CD4-positive, alpha-beta T cell treated with Interleukin-15 for 1 hour (primary cell): ENCODE measurements at regions not wholly inside any gene's neighbourhood (a gene's known extent, or its start where the extent isn't known, plus 50 kb on each side); places are given as distances from the start of the nearest gene placed in this dataset.
"Not testable (repeated sequence)": the region's sequence is repeated elsewhere in the genome, so short reads cannot be mapped to it uniquely, and the experiment has no call there.

Experiments used
- DNase-seq: peaks from one replicate; pipeline ENCODE4 v3.0.0-alpha.2; 2020

- no peak for DNase-seq
These were observed 288.9 kb upstream of the ZNF337 start for GRCh38 chr20:25985597-25985996.

GRCh38 chr20:25984933-25985332 lies 288.3 kb upstream of the ZNF337 start:
- no peak for DNase-seq

DNA sequence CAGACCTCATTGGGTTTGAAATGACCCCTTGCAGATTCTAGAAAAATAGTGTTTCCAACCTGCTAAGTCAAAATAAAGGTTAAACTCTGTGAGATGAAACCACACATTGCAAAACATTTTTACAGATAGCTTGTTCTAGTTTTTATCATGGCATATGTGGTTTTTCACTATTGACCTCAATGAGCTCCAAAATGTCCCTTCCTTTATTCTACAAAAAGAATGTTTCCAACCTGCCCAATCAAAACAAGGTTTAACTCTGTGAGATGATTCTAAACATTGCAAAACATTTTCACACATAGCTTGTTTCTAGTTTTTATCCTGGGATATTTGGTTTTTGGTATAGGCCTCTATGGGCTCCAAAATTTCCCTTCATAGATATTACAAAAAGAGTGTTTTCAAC lies 286.0 kb upstream of the ZNF337 start:
- not testable (repeated sequence) for DNase-seq

DNA sequence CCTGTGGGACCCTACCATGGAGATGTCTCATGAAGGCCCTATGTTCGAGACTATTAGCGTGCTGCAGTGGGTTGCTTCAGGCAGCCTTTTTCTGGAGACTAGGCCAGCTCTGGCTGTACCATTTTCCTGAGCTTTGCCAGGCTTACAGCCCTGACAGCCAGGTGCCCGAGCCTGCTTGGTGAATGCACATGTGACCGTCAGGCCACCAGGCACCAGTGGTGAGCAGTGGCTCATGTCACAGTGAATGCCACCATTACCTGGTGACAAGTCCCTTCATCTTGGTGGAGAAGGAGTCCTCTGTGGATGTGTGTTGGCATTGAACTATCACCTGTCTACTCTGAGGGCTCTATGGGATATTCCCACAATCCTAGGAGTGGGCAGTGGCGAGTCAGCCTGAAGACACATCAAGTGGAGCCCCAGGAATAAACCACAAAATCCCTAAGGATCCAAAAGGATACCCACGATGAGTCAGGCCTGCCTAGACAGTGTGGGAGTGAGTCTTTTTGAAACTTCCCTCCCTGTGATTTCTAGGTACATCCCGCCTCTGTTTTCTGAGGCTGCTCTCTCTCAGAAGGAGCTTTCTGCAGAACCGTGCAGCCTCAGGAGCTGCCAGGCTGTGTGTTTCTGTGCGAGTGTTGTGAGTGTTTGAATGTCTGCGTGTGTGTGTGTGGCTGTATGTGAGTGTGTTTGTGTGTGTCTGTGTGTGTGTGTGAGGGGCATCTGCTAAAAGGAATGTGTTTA lies 282.0 kb upstream of the ZNF337 start:
- not testable (repeated sequence) for DNase-seq

DNA sequence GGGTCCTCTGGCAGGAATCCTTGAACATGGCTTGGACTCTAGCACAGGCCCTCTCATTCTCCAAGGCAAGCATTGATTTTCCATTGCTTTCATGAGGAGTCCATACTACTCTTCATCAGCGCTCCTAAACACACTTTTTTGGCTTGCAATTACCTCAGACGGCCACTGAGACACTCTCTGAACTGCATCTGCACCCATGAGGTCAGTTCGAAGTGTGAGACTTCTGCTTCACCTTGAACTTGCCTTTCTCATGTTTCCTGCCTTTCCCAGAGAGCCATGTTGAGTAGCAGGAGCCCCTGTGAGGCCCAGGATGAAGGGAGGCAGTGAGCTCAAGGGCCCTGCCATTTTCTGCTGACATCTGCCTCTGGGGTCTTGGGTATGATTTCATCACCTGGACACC lies 279.2 kb upstream of the ZNF337 start:
- not testable (repeated sequence) for DNase-seq

GRCh38 chr20:25965203-25965602 lies 268.6 kb upstream of the ZNF337 start:
- not testable (repeated sequence) for DNase-seq

GRCh38 chr20:25953876-25954275 lies 257.2 kb upstream of the ZNF337 start:
- not testable (repeated sequence) for DNase-seq

GRCh38 chr20:25935230-25935629 lies 238.6 kb upstream of the ZNF337 start:
- not testable (repeated sequence) for DNase-seq

- not testable (repeated sequence) for DNase-seq
These were observed 236.2 kb upstream of the ZNF337 start for GRCh38 chr20:25932806-25933205.

DNA sequence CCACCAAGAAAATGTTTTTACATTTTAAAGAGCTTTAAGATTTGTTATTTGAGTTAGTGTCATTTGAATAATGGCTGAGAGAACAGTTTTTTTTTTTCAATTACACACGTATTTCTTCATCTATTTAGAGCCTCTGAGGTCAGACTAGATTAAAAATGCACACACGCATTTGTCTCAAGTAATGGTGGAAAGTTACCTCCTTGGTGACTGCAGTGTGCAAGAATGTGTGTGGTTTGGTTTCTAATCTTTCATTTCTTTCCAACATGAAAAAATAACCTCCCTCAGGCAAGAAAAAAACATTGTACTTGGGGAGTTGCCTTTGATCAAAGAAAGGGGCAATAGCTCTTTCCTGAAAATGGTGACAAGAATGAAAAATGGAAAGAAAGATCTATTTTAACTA lies 235.5 kb upstream of the ZNF337 start:
- DNase-seq: not testable (repeated sequence)

- not testable (repeated sequence) for DNase-seq
These were observed 205.7 kb upstream of the ZNF337 start for GRCh38 chr20:25902321-25902720.

DNA sequence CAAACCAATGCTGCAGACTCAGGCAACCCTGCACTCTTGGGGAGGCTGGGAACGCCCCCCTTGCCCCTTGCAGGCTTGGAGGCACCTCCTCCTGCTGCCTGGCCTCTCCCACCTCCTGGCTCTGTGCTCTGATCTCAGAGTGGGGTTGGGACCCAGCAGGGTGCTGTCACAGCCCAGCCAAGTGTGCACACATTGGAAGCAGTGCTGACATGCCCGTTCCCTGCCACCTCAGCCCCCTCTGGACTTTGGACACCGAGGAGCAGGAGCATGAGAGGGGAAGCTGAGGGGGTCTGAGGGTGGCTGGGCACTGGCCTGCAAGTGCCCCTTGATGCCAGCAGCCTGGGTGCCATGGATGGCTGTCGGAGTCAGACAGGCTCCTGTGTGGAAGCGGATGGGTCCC lies 202.0 kb upstream of the ZNF337 start:
- DNase-seq: not testable (repeated sequence)

GRCh38 chr20:25879096-25879495 lies 182.4 kb upstream of the ZNF337 start:
- not testable (repeated sequence) for DNase-seq

DNA sequence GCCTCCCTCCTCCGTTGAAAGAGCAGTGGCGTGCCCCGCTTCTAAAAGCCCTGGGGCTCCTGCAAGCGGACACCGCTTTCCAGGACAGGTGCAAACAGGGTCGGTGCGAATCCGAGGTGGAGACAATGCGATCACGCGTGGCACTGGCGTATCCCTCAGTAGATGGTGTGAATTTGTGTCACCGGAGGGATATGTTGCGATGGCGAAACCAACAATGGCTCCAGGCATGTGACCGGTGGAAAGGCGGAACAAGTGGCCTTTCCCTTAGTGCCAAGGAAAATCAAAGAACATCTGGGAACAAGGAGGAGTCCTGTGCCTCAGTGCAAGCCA lies 172.0 kb upstream of the ZNF337 start:
- not testable (repeated sequence) for DNase-seq

- DNase-seq: peak; percentile 71
These were observed 171.4 kb upstream of the ZNF337 start for GRCh38 chr20:25867776-25868649.

DNA sequence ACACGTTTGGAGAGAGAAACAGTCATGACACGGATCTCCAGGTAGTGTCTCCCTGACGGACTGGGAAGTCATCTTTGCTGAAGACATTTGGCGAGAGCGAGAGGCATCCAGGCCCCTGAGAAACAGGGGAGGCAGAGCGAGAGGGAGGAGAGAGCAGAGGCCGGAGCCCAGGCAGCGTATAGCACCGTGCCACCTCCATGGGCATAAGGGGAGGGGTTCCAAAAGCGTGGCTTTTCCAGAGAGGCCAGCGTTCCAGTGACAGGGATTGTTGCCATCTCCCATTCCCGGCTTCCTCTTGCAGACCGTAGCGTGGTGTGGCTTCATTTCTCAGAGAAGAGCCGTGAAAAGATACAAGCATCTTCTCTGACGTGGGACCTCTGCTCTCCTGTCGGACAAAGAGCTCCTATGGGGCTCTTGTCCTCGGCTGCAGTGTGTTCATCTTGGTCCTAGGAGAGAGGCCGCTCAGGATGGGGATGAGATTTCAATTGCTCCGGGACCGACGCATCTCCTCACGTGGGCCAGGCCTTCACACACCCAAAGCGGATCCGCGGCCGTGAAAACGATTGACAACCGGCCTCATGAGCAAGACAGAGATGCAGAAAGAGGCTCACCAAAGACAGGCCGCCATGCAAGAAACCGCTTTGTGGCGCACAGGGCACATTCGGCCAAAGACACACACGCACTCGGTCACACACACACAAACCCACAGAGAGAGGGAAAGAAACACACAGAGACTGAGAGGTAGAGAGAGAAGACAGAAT lies 170.5 kb upstream of the ZNF337 start:
- not testable (repeated sequence) for DNase-seq

- DNase-seq: peak; percentile 75
These were observed 169.3 kb upstream of the ZNF337 start for GRCh38 chr20:25865715-25866656.

DNA sequence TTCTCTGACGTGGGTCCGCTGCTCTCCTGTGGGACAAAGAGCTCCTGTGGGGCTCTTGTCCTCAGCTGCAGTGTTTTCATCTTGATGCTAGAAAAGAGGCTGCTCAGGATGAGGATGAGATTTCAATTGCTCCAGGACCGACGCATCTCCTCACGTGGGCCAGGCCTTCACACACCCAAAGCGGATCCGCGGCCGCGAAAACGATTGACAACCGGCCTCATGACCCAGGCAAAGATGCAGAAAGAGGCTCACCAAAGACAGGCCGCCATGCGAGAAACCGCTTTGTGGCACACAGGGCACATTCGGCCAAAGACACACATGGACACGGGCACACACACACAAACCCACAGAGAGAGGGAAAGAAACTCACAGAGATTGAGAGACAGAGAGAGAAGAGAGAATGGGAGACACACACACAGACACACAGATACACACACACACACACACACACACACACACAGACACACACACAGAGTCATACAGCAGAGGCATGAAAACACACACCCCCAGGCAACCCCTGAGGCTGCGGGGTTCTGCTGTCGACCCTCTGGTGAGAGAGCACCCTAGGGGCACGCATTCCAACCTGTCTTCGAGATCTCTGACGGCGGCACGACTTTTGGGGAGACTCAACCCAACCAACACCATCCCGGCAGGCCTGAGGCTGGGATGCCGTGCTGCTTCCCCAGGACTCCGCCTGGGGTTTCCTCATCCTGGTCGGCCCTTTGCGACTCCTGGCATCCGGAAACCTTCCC lies 168.5 kb upstream of the ZNF337 start:
- DNase-seq: not testable (repeated sequence)

GRCh38 chr20:25864326-25864962 lies 167.8 kb upstream of the ZNF337 start:
- no peak for DNase-seq

DNA sequence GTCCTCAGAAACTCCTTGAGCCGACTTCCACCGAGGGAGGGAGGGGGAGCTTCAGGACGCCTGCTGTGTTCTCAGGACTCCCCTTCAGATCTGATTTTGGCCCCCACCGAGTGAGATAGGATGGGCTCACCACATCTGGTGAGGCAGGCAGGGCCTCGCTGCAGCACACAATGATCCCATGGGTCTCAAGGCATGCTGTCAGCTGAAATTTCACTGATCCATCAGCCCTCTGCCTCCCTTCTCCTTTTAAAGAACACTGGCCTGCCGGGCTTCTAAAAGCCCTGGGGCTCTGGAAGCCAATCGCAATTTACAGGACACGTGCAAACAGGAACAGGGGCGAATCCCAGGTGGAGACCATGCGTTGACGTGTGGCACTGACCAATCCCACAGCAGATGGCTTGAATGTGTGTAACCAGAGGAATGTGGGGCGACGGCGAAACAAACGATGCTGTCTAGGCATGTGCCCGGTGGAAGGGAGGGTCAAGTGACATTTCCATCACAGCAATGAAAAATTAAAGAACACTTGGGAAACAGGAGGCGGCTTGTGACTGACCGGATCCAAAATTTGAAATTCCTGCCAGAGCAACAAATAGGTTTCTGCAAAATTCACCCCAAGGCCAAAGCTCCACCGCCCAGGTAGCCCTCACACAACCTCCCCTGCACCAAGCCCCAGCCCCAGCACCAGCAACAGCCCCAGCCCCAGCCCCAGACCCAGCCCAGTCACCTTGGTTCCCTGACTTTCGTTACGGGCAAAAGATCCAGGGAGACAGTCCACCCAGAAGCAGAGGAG lies 167.1 kb upstream of the ZNF337 start:
- no peak for DNase-seq
